ENCODE measurements at regions not wholly inside any gene's neighbourhood (a gene's known extent, or its start where the extent isn't known, plus 50 kb on each side); places are given as distances from the start of the nearest gene placed in this dataset.

DNA sequence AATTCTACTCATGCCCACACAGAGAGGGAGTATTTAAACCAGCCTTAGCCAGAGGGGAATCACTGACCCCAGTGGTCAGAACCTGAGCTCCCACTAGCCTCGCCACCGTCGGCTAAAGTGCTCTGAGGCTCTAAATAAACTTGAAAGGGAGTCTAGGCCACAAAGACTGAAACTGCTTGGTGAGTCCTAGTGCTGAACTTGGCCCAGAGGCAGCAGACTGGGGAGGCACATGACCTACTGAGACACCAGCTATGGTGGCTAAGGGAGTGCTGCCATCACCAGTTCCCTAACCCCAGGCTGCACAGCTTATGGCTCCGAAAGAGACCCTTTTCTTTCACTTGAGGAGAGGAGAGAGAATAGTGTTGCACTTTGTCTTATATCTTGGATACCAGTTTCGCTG, 1542.8 kb downstream of the KCNT2 start:
- TF ChIP-seq, protein P1, sequence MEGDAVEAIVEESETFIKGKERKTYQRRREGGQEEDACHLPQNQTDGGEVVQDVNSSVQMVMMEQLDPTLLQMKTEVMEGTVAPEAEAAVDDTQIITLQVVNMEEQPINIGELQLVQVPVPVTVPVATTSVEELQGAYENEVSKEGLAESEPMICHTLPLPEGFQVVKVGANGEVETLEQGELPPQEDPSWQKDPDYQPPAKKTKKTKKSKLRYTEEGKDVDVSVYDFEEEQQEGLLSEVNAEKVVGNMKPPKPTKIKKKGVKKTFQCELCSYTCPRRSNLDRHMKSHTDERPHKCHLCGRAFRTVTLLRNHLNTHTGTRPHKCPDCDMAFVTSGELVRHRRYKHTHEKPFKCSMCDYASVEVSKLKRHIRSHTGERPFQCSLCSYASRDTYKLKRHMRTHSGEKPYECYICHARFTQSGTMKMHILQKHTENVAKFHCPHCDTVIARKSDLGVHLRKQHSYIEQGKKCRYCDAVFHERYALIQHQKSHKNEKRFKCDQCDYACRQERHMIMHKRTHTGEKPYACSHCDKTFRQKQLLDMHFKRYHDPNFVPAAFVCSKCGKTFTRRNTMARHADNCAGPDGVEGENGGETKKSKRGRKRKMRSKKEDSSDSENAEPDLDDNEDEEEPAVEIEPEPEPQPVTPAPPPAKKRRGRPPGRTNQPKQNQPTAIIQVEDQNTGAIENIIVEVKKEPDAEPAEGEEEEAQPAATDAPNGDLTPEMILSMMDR (IDR thresholded peaks at IDR 0.05): no peak
- no peak for TF ChIP-seq POLR2A (IDR thresholded peaks at IDR 0.05)
